ENCODE measurements at regions not wholly inside any gene's neighbourhood (a gene's known extent, or its start where the extent isn't known, plus 50 kb on each side); places are given as distances from the start of the nearest gene placed in this dataset.

DNA sequence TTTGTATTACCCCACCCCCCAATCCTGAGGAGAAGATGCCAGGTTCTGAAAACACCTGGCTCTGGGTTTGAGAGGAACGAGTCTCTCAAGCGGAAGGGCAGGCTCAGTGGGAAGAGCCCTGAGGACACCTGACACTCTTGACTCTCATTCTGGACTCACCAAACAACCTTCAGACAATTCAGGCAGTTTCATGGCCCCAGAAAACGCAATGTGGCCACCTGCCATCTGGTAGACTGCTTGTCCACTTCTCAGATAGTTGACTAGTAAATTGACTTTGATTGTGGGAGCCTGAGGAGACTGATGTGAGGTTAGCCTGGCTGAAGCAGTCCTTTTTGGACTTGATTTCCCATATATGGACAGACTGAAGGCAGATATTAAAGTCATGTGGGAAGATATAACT lies 117.5 kb upstream of the FSTL4 start:
- no peak for TF ChIP-seq NFIC (IDR thresholded peaks at IDR 0.05)
- TF ChIP-seq TAF1 (IDR thresholded peaks at IDR 0.05; ENCODE audit: low read depth): no peak
- no peak for TF ChIP-seq TCF12 (IDR thresholded peaks at IDR 0.05; ENCODE audit: low read depth)
- no peak for TF ChIP-seq CREB1 (IDR thresholded peaks at IDR 0.05; ENCODE audit: low read depth)
- no peak for TF ChIP-seq CEBPB (IDR thresholded peaks at IDR 0.05)
- TF ChIP-seq ZBTB7A (IDR thresholded peaks at IDR 0.05; ENCODE audit: low read depth): no peak
- no peak for TF ChIP-seq RAD21 (IDR thresholded peaks at IDR 0.05; ENCODE audit: low read depth)
- TF ChIP-seq YY1 (IDR thresholded peaks at IDR 0.05; ENCODE audit: low read depth): no peak
- TF ChIP-seq, protein P1, sequence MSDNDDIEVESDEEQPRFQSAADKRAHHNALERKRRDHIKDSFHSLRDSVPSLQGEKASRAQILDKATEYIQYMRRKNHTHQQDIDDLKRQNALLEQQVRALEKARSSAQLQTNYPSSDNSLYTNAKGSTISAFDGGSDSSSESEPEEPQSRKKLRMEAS (IDR thresholded peaks at IDR 0.05): no peak

DNA sequence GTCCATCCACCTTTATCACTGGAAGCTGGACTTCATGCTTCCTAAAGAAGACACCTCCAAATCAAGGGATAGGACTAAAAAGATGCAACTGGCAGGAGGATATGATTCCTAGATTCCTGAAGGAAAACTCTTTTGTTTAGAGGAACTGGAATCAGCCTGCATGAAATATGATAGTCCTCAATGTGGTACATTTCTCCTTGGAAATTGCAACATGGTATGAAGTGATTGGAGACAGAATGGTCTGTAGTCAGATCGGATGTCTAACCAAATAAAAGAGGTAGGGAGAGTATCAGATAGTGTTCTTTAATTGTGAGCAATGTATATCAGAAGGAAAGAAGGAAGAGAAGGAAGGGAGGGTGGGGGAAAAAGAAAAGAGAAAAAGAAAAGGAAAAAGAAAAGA lies 116.1 kb upstream of the FSTL4 start:
- TF ChIP-seq NFIC (IDR thresholded peaks at IDR 0.05) (no peak), RAD21 (IDR thresholded peaks at IDR 0.05; ENCODE audit: low read depth) (no peak), CREB1 (IDR thresholded peaks at IDR 0.05; ENCODE audit: low read depth) (no peak)

DNA sequence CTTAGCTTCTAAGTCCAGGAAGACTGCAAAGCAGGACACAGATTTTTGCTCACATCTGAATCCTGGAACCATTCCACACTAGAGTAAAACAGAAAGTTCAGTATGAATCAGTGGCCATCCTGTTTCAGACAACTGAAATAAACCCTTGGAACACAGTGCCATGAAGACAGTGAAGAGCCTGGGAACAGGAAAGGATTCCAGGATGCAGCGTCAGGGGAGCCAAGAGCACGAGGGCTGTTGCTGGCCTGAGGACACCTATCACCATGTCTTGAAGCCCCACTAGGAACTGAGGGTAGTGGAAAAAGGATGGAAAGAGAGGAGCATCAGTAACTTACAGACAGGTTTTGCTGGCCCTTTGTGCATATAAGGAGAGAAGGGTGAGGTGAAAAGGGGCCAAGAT lies 115.3 kb upstream of the FSTL4 start:
- no peak for TF ChIP-seq YY1 (IDR thresholded peaks at IDR 0.05; ENCODE audit: low read depth)
- TF ChIP-seq, protein P2, sequence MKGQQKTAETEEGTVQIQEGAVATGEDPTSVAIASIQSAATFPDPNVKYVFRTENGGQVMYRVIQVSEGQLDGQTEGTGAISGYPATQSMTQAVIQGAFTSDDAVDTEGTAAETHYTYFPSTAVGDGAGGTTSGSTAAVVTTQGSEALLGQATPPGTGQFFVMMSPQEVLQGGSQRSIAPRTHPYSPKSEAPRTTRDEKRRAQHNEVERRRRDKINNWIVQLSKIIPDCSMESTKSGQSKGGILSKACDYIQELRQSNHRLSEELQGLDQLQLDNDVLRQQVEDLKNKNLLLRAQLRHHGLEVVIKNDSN (IDR thresholded peaks at IDR 0.05): no peak
- no peak for TF ChIP-seq TEAD4 (IDR thresholded peaks at IDR 0.05)
- no peak for TF ChIP-seq TCF12 (IDR thresholded peaks at IDR 0.05; ENCODE audit: low read depth)
- TF ChIP-seq CEBPB (IDR thresholded peaks at IDR 0.05): no peak
- TF ChIP-seq EGR1 (IDR thresholded peaks at IDR 0.05): no peak
- no peak for TF ChIP-seq ZBTB7A (IDR thresholded peaks at IDR 0.05; ENCODE audit: low read depth)
- TF ChIP-seq, protein P1 (IDR thresholded peaks at IDR 0.05): no peak
- no peak for TF ChIP-seq FOXM1 (IDR thresholded peaks at IDR 0.05; ENCODE audit: borderline replicate concordance, low read depth)
- TF ChIP-seq NFIC (IDR thresholded peaks at IDR 0.05): no peak
- TF ChIP-seq CREB1 (IDR thresholded peaks at IDR 0.05; ENCODE audit: low read depth): no peak
- TF ChIP-seq RAD21 (IDR thresholded peaks at IDR 0.05; ENCODE audit: low read depth): no peak
- TF ChIP-seq, protein P3, sequence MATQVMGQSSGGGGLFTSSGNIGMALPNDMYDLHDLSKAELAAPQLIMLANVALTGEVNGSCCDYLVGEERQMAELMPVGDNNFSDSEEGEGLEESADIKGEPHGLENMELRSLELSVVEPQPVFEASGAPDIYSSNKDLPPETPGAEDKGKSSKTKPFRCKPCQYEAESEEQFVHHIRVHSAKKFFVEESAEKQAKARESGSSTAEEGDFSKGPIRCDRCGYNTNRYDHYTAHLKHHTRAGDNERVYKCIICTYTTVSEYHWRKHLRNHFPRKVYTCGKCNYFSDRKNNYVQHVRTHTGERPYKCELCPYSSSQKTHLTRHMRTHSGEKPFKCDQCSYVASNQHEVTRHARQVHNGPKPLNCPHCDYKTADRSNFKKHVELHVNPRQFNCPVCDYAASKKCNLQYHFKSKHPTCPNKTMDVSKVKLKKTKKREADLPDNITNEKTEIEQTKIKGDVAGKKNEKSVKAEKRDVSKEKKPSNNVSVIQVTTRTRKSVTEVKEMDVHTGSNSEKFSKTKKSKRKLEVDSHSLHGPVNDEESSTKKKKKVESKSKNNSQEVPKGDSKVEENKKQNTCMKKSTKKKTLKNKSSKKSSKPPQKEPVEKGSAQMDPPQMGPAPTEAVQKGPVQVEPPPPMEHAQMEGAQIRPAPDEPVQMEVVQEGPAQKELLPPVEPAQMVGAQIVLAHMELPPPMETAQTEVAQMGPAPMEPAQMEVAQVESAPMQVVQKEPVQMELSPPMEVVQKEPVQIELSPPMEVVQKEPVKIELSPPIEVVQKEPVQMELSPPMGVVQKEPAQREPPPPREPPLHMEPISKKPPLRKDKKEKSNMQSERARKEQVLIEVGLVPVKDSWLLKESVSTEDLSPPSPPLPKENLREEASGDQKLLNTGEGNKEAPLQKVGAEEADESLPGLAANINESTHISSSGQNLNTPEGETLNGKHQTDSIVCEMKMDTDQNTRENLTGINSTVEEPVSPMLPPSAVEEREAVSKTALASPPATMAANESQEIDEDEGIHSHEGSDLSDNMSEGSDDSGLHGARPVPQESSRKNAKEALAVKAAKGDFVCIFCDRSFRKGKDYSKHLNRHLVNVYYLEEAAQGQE (IDR thresholded peaks at IDR 0.05; ENCODE audit: low read depth): no peak
- TF ChIP-seq EP300 (IDR thresholded peaks at IDR 0.05; ENCODE audit: borderline replicate concordance): no peak
- no peak for TF ChIP-seq TAF1 (IDR thresholded peaks at IDR 0.05; ENCODE audit: low read depth)

DNA sequence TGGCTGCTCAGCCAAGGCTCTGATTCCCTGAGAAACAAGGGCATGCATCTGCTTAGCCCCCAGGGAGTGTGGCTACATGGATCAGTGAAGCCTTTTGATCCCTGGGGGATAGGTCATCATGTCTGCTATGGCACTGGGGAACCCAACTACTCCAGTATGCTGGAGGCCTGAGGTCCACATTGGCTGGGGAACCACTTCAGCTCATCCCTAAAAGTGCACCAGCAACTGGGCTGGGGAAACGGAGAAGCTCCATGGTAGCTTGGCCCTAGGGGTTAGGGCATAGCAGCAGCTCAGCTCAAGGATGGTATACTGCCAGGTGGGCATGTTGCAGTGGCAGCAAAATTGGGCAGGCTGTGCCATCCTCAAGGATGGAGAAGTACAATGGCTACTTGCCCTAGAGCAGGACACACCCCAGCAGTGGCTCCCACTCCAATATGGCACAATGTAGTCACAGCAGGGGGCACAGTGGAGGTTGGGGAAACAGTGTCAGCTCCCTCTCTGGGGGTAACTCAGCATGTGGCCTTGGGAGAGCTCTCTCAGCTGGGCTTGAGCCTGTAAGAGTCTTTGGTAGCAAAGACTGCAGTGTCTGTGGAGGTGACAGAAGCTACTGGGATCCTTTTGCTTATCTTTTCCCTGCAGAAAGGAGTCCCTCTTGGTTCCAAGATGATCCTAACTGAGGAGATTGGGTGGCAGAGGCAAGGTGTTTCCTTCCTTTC lies 111.5 kb upstream of the FSTL4 start:
- TF ChIP-seq, protein P2 (IDR thresholded peaks at IDR 0.05): no peak
- TF ChIP-seq YY1 (IDR thresholded peaks at IDR 0.05; ENCODE audit: low read depth) (no peak), NFIC (IDR thresholded peaks at IDR 0.05) (no peak), EGR1 (IDR thresholded peaks at IDR 0.05) (no peak), TAF1 (IDR thresholded peaks at IDR 0.05; ENCODE audit: low read depth) (no peak), RAD21 (IDR thresholded peaks at IDR 0.05; ENCODE audit: low read depth) (no peak), TEAD4 (IDR thresholded peaks at IDR 0.05) (no peak)
- TF ChIP-seq, protein P3 (IDR thresholded peaks at IDR 0.05; ENCODE audit: low read depth): no peak

DNA sequence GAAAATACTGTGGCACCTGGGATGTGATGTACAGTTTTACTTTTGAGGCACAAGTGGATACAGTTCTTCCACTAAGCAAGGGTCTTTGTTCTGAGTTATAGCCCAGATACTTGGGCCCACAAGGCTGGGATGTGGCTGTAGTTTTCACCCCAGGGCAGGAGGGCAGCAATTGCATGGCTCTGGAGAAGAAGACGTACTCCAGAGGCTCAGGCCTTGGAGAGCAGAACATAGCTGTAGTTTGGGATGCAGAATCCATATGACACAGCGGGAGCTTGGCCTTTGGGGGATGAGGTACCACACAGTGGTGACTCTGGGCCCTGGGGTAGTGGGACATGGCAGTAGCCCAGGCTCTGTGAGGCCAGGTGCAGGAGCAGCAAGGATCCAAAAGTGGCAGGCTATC lies 110.8 kb upstream of the FSTL4 start:
- no peak for TF ChIP-seq TCF12 (IDR thresholded peaks at IDR 0.05; ENCODE audit: low read depth)
- TF ChIP-seq TAF1 (IDR thresholded peaks at IDR 0.05; ENCODE audit: low read depth): no peak
- TF ChIP-seq, protein P1 (IDR thresholded peaks at IDR 0.05): no peak
- no peak for TF ChIP-seq ZBTB7A (IDR thresholded peaks at IDR 0.05; ENCODE audit: low read depth)
- no peak for TF ChIP-seq FOXM1 (IDR thresholded peaks at IDR 0.05; ENCODE audit: borderline replicate concordance, low read depth)
- no peak for TF ChIP-seq EGR1 (IDR thresholded peaks at IDR 0.05)
- no peak for TF ChIP-seq EP300 (IDR thresholded peaks at IDR 0.05; ENCODE audit: borderline replicate concordance)
- no peak for TF ChIP-seq TEAD4 (IDR thresholded peaks at IDR 0.05)
- TF ChIP-seq YY1 (IDR thresholded peaks at IDR 0.05; ENCODE audit: low read depth): no peak
- no peak for TF ChIP-seq CEBPB (IDR thresholded peaks at IDR 0.05)
- TF ChIP-seq, protein P2 (IDR thresholded peaks at IDR 0.05): no peak
- TF ChIP-seq CREB1 (IDR thresholded peaks at IDR 0.05; ENCODE audit: low read depth): no peak
- TF ChIP-seq, protein P3 (IDR thresholded peaks at IDR 0.05; ENCODE audit: low read depth): no peak
- no peak for TF ChIP-seq RAD21 (IDR thresholded peaks at IDR 0.05; ENCODE audit: low read depth)
